Endothelial cell (in vitro differentiated cells): ENCODE measurements at regions not wholly inside any gene's neighbourhood (a gene's known extent, or its start where the extent isn't known, plus 50 kb on each side); places are given as distances from the start of the nearest gene placed in this dataset.

Experiments
- DNase-seq: peaks from one replicate; pipeline ENCODE4 v3.0.0; 2021; ENCODE audit warnings: low spot score
- H3K27ac Mint-ChIP-seq: one replicate; pipeline ENCODE4 v1.8.0; 2021; ENCODE audit warnings: mixed read lengths, inconsistent platforms; ENCODE audit not compliant: unreplicated experiment
- H3K27me3 Mint-ChIP-seq: one replicate; pipeline ENCODE4 v1.8.0; 2021; ENCODE audit warnings: mild to moderate bottlenecking, moderate library complexity, mixed read lengths, inconsistent platforms; ENCODE audit not compliant: unreplicated experiment
- H3K36me3 Mint-ChIP-seq: one replicate; pipeline ENCODE4 v1.8.0; 2021; ENCODE audit warnings: mild to moderate bottlenecking, low read depth, mixed read lengths, inconsistent platforms; ENCODE audit not compliant: unreplicated experiment
- H3K4me1 Mint-ChIP-seq: one replicate; pipeline ENCODE4 v1.8.0; 2021; ENCODE audit warnings: mild to moderate bottlenecking, mixed read lengths, inconsistent platforms; ENCODE audit not compliant: unreplicated experiment
- H3K4me3 Mint-ChIP-seq: one replicate; pipeline ENCODE4 v1.8.0; 2021; ENCODE audit warnings: mild to moderate bottlenecking, mixed read lengths, inconsistent platforms; ENCODE audit not compliant: unreplicated experiment
- H3K9me3 Mint-ChIP-seq: one replicate; pipeline ENCODE4 v1.8.0; 2021; ENCODE audit warnings: mixed read lengths, inconsistent platforms; ENCODE audit not compliant: unreplicated experiment
- TF ChIP-seq, protein P1 (sequence below): fragments of 200-600 bp; sonication (generic); IDR thresholded peaks from one replicate; pipeline ENCODE4 v1.5.0; 2021; ENCODE audit warnings: antibody characterized with exemption; ENCODE audit not compliant: unreplicated experiment

DNA sequence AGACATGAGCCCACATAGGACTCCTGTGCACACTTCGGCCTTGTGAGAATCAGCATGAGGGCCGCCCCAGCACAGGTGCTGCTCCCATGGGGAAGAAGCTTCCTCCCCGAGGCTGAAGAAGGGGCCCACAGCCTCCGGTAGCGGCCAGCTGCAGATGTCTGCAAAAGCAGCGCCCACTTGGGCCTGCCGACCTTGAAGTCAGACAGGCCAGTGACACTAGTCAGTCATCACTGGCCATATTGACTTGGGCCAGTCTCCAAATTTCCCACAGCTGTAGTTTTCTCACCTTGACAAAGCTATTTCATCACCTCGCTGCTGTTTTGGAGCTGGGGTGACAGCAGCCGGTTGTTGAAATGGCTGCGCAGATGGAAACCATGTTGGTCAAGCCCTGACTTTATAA is 83.0 kb downstream of the RIPK4 start:
- no peak for DNase-seq
- peaks cover 12% of the 10 kb centered on the region for H3K27me3 Mint-ChIP-seq
- H3K4me3 Mint-ChIP-seq: no peak overlapping the region
- H3K4me1 Mint-ChIP-seq: peaks cover 10% of the 10 kb centered on the region
- H3K36me3 Mint-ChIP-seq: no peaks in the 10 kb centered on the region
- no peaks in the 10 kb centered on the region for H3K9me3 Mint-ChIP-seq
- no peak overlapping the region for H3K27ac Mint-ChIP-seq
- TF ChIP-seq, protein P1, sequence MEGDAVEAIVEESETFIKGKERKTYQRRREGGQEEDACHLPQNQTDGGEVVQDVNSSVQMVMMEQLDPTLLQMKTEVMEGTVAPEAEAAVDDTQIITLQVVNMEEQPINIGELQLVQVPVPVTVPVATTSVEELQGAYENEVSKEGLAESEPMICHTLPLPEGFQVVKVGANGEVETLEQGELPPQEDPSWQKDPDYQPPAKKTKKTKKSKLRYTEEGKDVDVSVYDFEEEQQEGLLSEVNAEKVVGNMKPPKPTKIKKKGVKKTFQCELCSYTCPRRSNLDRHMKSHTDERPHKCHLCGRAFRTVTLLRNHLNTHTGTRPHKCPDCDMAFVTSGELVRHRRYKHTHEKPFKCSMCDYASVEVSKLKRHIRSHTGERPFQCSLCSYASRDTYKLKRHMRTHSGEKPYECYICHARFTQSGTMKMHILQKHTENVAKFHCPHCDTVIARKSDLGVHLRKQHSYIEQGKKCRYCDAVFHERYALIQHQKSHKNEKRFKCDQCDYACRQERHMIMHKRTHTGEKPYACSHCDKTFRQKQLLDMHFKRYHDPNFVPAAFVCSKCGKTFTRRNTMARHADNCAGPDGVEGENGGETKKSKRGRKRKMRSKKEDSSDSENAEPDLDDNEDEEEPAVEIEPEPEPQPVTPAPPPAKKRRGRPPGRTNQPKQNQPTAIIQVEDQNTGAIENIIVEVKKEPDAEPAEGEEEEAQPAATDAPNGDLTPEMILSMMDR: no peak

DNA sequence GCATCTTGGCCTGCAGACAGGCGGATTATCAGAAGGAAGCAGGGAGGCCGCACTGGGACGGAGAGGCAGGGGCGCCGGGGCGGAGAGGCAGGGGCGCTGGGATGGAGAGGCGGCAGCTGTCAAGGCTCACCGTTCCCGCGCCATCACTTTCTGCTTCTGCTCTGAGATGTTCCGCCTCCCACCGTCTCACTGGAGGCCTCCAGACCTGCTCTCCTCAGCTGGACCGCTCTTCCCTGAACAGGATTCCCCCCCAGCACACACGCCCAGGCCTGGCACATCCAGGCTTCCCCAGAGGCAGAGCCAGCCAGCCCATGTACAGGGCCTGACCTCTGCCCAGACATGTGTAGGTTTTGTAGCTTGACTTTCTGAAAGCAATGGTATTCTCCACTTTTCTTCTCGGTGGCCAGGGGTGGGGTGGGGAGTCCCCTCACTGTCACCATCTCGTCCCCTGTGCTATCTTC is 84.1 kb downstream of the RIPK4 start:
- no peak for DNase-seq
- Mint-ChIP-seq H3K4me1 (peaks cover 10% of the 10 kb centered on the region), H3K27ac (no peak overlapping the region), H3K4me3 (no peak overlapping the region), H3K36me3 (no peaks in the 10 kb centered on the region), H3K27me3 (peaks cover 10% of the 10 kb centered on the region), H3K9me3 (no peaks in the 10 kb centered on the region)
- TF ChIP-seq, protein P1: no peak

- Mint-ChIP-seq H3K9me3 (no peaks in the 10 kb centered on the region), H3K27me3 (peaks cover 12% of the 10 kb centered on the region), H3K27ac (no peak overlapping the region), H3K36me3 (no peaks in the 10 kb centered on the region), H3K4me1 (peaks cover 15% of the 10 kb centered on the region), H3K4me3 (no peak overlapping the region)
- no peak for DNase-seq
- TF ChIP-seq, protein P1: no peak
Observed at GRCh38 chr21:41681939-41682718, 84.7 kb downstream of the RIPK4 start.

DNA sequence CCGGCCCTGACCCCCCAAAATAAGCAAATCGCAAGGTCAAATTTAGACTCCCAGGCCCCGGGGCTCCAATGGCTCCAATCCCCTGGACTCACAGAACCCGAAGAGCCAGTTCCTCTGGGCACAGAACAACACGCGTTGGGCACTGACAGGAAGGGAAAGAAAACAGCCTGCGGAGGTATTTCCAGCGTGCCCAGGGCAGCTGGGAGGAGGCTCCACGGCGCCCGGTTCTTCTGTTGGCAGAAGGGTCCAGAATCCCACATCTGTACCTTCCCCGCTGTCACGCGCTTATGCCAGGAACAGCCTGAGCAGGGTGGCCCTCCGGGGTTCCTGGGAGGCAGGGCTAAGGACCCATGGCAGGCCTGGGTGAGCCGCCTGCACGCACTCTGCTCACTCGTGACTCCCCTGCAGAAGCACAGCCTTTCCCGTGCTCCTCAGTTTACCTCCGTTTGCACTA is 85.5 kb downstream of the RIPK4 start:
- Mint-ChIP-seq H3K27me3 (peaks cover 12% of the 10 kb centered on the region), H3K9me3 (no peaks in the 10 kb centered on the region), H3K4me3 (no peak overlapping the region), H3K4me1 (peaks cover 15% of the 10 kb centered on the region), H3K27ac (no peak overlapping the region), H3K36me3 (no peaks in the 10 kb centered on the region)
- no peak for DNase-seq
- TF ChIP-seq, protein P1: no peak
